K562 (cell line): ENCODE measurements at regions not wholly inside any gene's neighbourhood (a gene's known extent, or its start where the extent isn't known, plus 50 kb on each side); places are given as distances from the start of the nearest gene placed in this dataset.

Experiments
- ATAC-seq: fragments of 200-7000 bp; cut with Tn5 transposase; 3 replicates; pipeline ENCODE4 v1.9.1; 2020; ENCODE audit warnings: moderate library complexity
- BruUV-seq: library from RNA; stranded (reverse); fragments of 400-500 nt; replicated peaks from 2 replicates; lab custom pipeline; 2021; lab: Mats Ljungman, UMichigan
- CTCF ChIA-PET: fragments of 300-600 bp; formaldehyde crosslinking; extraction: SDS; loops from one replicate; lab custom pipeline; 2021; ENCODE audit warnings: low intra/inter-chr PET ratio; lab: Yijun Ruan, JAX
- POLR2A ChIA-PET: fragments of 300-600, 350-650 bp; sonication (Branson Sonifier 250); formaldehyde crosslinking; extraction: SDS; loops from one replicate; lab custom pipeline; 2021; ENCODE audit warnings: antibody characterized with exemption, inconsistent platforms; lab: Yijun Ruan, JAX
- DNase-seq, 4 experiments: peaks; one replicate each; pipeline versions ENCODE4 v3.0.0 to v3.0.0-alpha.2; 2011 to 2018; ENCODE audit warnings: low spot score in 3 of 4, mixed read lengths in 3 of 4; ENCODE audit errors: extremely low read depth in 1 of 4
- FAIRE-seq: peaks from 2 replicates; lab custom pipeline; 2011; peaks lifted over from hg19 to GRCh38; lab: Jason Lieb, UNC
- H2AFZ ChIP-seq: 2 replicates; pipeline ENCODE4 v1.6.0; 2011; ENCODE audit warnings: low read depth, low read length, control low read depth, inconsistent platforms
- H3K27ac ChIP-seq: fragments of 200-600 bp; 3 replicates; pipeline ENCODE4 v1.8.0; 2011; ENCODE audit warnings: low read depth, mild to moderate bottlenecking, control low read depth, inconsistent platforms, low read length, moderate library complexity, mixed read lengths; ENCODE audit errors: extremely low read depth
- H3K27me3 ChIP-seq, 2 experiments: fragments of 300-600 bp in 1 of 2; 2 replicates in 1 of 2; 3 replicates in 1 of 2; pipeline versions ENCODE4 v1.6.0 to v1.8.0; 2011; ENCODE audit warnings: inconsistent platforms in 2 of 2, low read length in 2 of 2, mild to moderate bottlenecking in 1 of 2, mixed read lengths in 1 of 2, moderate library complexity in 1 of 2; ENCODE audit not compliant: control insufficient read depth in 2 of 2, insufficient read depth in 2 of 2
- H3K36me3 ChIP-seq: fragments of 300-600 bp; 3 replicates; pipeline ENCODE4 v1.8.0; 2011; ENCODE audit warnings: mild to moderate bottlenecking, low read length, inconsistent platforms; ENCODE audit not compliant: control insufficient read depth, insufficient read depth
- H3K4me1 ChIP-seq, 2 experiments: fragments of 200-600 bp in 1 of 2; replicated peaks in 1 of 2; 2 replicates in 1 of 2; 3 replicates in 1 of 2; pipeline versions ENCODE4 v1.5.1 to v1.8.0; 2011; ENCODE audit warnings: inconsistent platforms in 2 of 2, low read length in 2 of 2, mild to moderate bottlenecking in 1 of 2, mixed read lengths in 1 of 2, moderate library complexity in 1 of 2; ENCODE audit not compliant: control insufficient read depth in 2 of 2, insufficient read depth in 2 of 2
- H3K4me2 ChIP-seq: 2 replicates; pipeline ENCODE4 v1.6.1; 2011; ENCODE audit warnings: low read length, control low read depth, inconsistent platforms, mixed read lengths; ENCODE audit not compliant: insufficient read depth
- H3K4me3 ChIP-seq: fragments of 200-600 bp; sonication (generic), shearing (Covaris generic); 2 replicates; pipeline ENCODE4 v1.5.1; 2016; ENCODE audit warnings: control low read depth, inconsistent platforms
- H3K79me2 ChIP-seq: fragments of 200-600 bp; 3 replicates; pipeline ENCODE4 v1.8.0; 2011; ENCODE audit warnings: low read length, inconsistent platforms; ENCODE audit not compliant: control insufficient read depth, insufficient read depth
- H3K9ac ChIP-seq, 2 experiments: 2 replicates each; pipeline versions ENCODE4 v1.6.0 to v1.6.1; 2011; ENCODE audit warnings: low read depth in 2 of 2, low read length in 2 of 2, control low read depth in 1 of 2, inconsistent platforms in 1 of 2, mild to moderate bottlenecking in 1 of 2, mixed read lengths in 1 of 2; ENCODE audit not compliant: insufficient read depth in 1 of 2
- H3K9me1 ChIP-seq: one replicate; pipeline ENCODE4 v1.6.0; 2011; ENCODE audit warnings: inconsistent platforms, mild to moderate bottlenecking, low read length, moderate library complexity; ENCODE audit not compliant: control insufficient read depth, insufficient read depth
- H3K9me3 ChIP-seq: replicated peaks from 2 replicates; pipeline ENCODE4 v1.5.1; 2011; ENCODE audit warnings: low read depth, low read length, inconsistent platforms; ENCODE audit not compliant: control insufficient read depth, insufficient read depth
- H4K20me1 ChIP-seq: replicated peaks from 2 replicates; pipeline ENCODE4 v1.6.1; 2011; ENCODE audit warnings: low read length, inconsistent platforms, mixed read lengths; ENCODE audit not compliant: control insufficient read depth, insufficient read depth
- CBX5 ChIP-seq: IDR thresholded peaks from 2 replicates; pipeline ENCODE4 v1.6.1; 2014; ENCODE audit warnings: low read depth, borderline replicate concordance
- FIP1L1 ChIP-seq: fragments of 200-400 bp; formaldehyde crosslinking; IDR thresholded peaks from 2 replicates; pipeline ENCODE4 v1.6.1; 2018; ENCODE audit warnings: mild to moderate bottlenecking, low read depth, low read length; ENCODE audit not compliant: poor library complexity, severe bottlenecking
- ZFP36 ChIP-seq: fragments of 150-350 bp; IDR thresholded peaks from 2 replicates; pipeline ENCODE4 v1.6.1; 2018; ENCODE audit warnings: low read length, low read depth; ENCODE audit not compliant: partially characterized antibody
- WGBS: fragments of 100-300 bp; shearing (Covaris generic); methylation state at CpG from one replicate; pipeline ENCODE4 v1.1.6; 2016; ENCODE audit warnings: low coverage, mixed read lengths; ENCODE audit not compliant: insufficient coverage; ENCODE audit errors: missing lambda C conversion rate; 5-methylcytosine and 5-hydroxymethylcytosine counted together
- in situ Hi-C: fragments of 300-500 bp; cut with MboI; formaldehyde crosslinking; loops from 4 replicates; pipeline ENCODE4 v1.15.0; 2018; ENCODE audit warnings: inconsistent platforms, mixed read lengths
- intact Hi-C: fragments of 100-400 bp; cut with micrococcal nuclease; formaldehyde crosslinking; loops from 2 replicates; pipeline ENCODE4 v1.14.2; 2022
- TF ChIP-seq, protein P1 (sequence below), 2 experiments: fragments of 450-650 bp; IDR thresholded peaks; 2 replicates each; pipeline ENCODE4 v1.6.1; 2018; ENCODE audit warnings: mild to moderate bottlenecking in 2 of 2, low read depth in 1 of 2; ENCODE audit not compliant: partially characterized antibody in 2 of 2

DNA sequence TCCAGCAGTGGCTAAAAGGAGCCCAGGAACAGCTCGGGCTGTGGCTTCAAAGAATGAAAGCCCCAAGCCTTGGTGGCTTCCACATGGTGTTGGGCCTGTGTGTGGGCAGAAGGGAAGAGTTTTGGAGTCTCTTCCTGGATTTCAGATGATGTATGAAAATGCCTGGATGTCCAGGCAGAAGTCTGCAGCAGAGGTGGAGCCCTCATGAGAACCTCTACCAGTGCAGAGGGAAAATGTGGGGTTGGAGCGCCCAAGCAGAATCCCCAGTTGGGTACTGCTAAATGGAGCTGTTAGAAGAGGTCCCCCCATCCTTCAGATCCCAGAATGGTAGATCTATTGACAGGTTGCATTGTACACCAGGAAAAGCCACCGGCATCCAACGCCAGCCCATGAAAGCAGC lies 412.1 kb downstream of the TDRD15 start:
- Histone ChIP-seq H3K9me1 (no peaks in the 10 kb centered on the region), H3K9ac (no peak overlapping the region), H2AFZ (no peak overlapping the region), H3K9me3 (0 out of 2 replicates have a peak, but pooled peaks cover 1% of the 10 kb centered on the region), H3K4me3 (no peak overlapping the region), H3K27ac (no peak overlapping the region), H3K36me3 (no peaks in the 10 kb centered on the region), H3K4me1 (no peaks in the 10 kb centered on the region), H3K79me2 (no peaks in the 10 kb centered on the region), H4K20me1 (no peaks in the 10 kb centered on the region), H3K27me3 (no peaks in the 10 kb centered on the region), H3K4me2 (no peak overlapping the region)
- ChIA-PET CTCF (no interaction called here), POLR2A (no interaction called here)
- no peak for ATAC-seq
- intact Hi-C loops: no loop called here
- WGBS: 0% methylated on average over 2 of the region's 4 CpGs
- TF ChIP-seq FIP1L1: no peak
- TF ChIP-seq CBX5: 0 out of 2 replicates have a peak, but pooled peaks have one; percentile 52
- TF ChIP-seq ZFP36: peak; percentile 33
- TF ChIP-seq, protein P1, sequence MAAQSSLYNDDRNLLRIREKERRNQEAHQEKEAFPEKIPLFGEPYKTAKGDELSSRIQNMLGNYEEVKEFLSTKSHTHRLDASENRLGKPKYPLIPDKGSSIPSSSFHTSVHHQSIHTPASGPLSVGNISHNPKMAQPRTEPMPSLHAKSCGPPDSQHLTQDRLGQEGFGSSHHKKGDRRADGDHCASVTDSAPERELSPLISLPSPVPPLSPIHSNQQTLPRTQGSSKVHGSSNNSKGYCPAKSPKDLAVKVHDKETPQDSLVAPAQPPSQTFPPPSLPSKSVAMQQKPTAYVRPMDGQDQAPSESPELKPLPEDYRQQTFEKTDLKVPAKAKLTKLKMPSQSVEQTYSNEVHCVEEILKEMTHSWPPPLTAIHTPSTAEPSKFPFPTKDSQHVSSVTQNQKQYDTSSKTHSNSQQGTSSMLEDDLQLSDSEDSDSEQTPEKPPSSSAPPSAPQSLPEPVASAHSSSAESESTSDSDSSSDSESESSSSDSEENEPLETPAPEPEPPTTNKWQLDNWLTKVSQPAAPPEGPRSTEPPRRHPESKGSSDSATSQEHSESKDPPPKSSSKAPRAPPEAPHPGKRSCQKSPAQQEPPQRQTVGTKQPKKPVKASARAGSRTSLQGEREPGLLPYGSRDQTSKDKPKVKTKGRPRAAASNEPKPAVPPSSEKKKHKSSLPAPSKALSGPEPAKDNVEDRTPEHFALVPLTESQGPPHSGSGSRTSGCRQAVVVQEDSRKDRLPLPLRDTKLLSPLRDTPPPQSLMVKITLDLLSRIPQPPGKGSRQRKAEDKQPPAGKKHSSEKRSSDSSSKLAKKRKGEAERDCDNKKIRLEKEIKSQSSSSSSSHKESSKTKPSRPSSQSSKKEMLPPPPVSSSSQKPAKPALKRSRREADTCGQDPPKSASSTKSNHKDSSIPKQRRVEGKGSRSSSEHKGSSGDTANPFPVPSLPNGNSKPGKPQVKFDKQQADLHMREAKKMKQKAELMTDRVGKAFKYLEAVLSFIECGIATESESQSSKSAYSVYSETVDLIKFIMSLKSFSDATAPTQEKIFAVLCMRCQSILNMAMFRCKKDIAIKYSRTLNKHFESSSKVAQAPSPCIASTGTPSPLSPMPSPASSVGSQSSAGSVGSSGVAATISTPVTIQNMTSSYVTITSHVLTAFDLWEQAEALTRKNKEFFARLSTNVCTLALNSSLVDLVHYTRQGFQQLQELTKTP (IDR thresholded peaks at IDR 0.05; ENCODE audit: low read depth in 1 of 2, partially characterized antibody in 2 of 2): no peak
- no peak for FAIRE-seq
- DNase-seq: peak in 1 of 4 experiments; percentile 0
- BruUV-seq: no TSS peak
- in situ Hi-C loops: no loop called here
